CD4-positive, alpha-beta memory T cell (primary cell): ENCODE measurements at regions not wholly inside any gene's neighbourhood (a gene's known extent, or its start where the extent isn't known, plus 50 kb on each side); places are given as distances from the start of the nearest gene placed in this dataset.
"Not testable (repeated sequence)": the region's sequence is repeated elsewhere in the genome, so short reads cannot be mapped to it uniquely, and the experiment has no call there.

Experiments used
- CTCF ChIA-PET: fragments of 350-600 bp; sonication (Branson Sonifier 250); formaldehyde crosslinking; loops from one replicate; lab custom pipeline; 2021; ENCODE audit warnings: inconsistent platforms; ENCODE audit not compliant: partially characterized antibody; lab: Charles Lee
- POLR2A ChIA-PET: fragments of 350-600 bp; sonication (Branson Sonifier 250); formaldehyde crosslinking; loops from one replicate; lab custom pipeline; 2021; ENCODE audit not compliant: partially characterized antibody; lab: Charles Lee
- DNase-seq, 5 donors: peaks; one replicate each; pipeline versions ENCODE4 v3.0.0 to v3.0.0-alpha.2; 2020 to 2022; ENCODE audit warnings: mixed read lengths in 1 of 5
- H3K27ac ChIP-seq: one replicate; pipeline ENCODE4 v1.7.0; 2013; ENCODE audit warnings: low read depth, low read length
- H3K27me3 ChIP-seq: 2 replicates; pipeline ENCODE4 v1.7.0; 2013; ENCODE audit warnings: mild to moderate bottlenecking, low read length, moderate library complexity; ENCODE audit not compliant: insufficient read depth
- H3K36me3 ChIP-seq: 2 replicates; pipeline ENCODE4 v1.7.0; 2013; ENCODE audit warnings: mild to moderate bottlenecking, low read length, moderate library complexity; ENCODE audit not compliant: insufficient read depth
- H3K4me1 ChIP-seq: 2 replicates; pipeline ENCODE4 v1.7.0; 2013; ENCODE audit warnings: mild to moderate bottlenecking, low read length, moderate library complexity; ENCODE audit not compliant: insufficient read depth
- H3K4me3 ChIP-seq, 2 donors: one replicate each; pipeline ENCODE4 v1.7.0; 2013; ENCODE audit warnings: low read length in 2 of 2, mild to moderate bottlenecking in 1 of 2
- H3K9me3 ChIP-seq, 2 donors: one replicate each; pipeline ENCODE4 v1.7.0; 2013; ENCODE audit warnings: low read length in 2 of 2, control low read depth in 1 of 2; ENCODE audit not compliant: control insufficient read depth in 1 of 2
- H3K27ac Mint-ChIP-seq, 7 donors: one replicate each; pipeline ENCODE4 v1.8.0; 2020 to 2021; ENCODE audit warnings: mixed read lengths in 7 of 7, mild to moderate bottlenecking in 6 of 7, inconsistent platforms in 3 of 7, moderate library complexity in 3 of 7
- H3K27me3 Mint-ChIP-seq, 2 donors: one replicate each; pipeline ENCODE4 v1.8.0; 2020 to 2021; ENCODE audit warnings: mixed read lengths in 2 of 2
- H3K36me3 Mint-ChIP-seq, 2 donors: one replicate each; pipeline ENCODE4 v1.8.0; 2020 to 2021; ENCODE audit warnings: mixed read lengths in 2 of 2, inconsistent platforms in 1 of 2, mild to moderate bottlenecking in 1 of 2
- H3K4me1 Mint-ChIP-seq, 4 donors: one replicate each; pipeline ENCODE4 v1.8.0; 2020 to 2021; ENCODE audit warnings: mixed read lengths in 4 of 4, mild to moderate bottlenecking in 1 of 4
- H3K4me3 Mint-ChIP-seq, 8 donors: one replicate each; pipeline ENCODE4 v1.8.0; 2020 to 2021; ENCODE audit warnings: mixed read lengths in 8 of 8, mild to moderate bottlenecking in 7 of 8, moderate library complexity in 6 of 8, inconsistent platforms in 3 of 8
- H3K9me3 Mint-ChIP-seq, 8 donors: one replicate each; pipeline ENCODE4 v1.8.0; 2020 to 2021; ENCODE audit warnings: mixed read lengths in 8 of 8, mild to moderate bottlenecking in 5 of 8, inconsistent platforms in 3 of 8, moderate library complexity in 1 of 8
- intact Hi-C: fragments of 100-400 bp; cut with micrococcal nuclease; formaldehyde crosslinking; loops from one replicate; pipeline ENCODE4 v1.15.1; 2023

- Mint-ChIP-seq H3K9me3 (peaks cover 0 to 28% (median 14%) of the 10 kb centered on the region in 8 donors), H3K36me3 (no peaks in the 10 kb centered on the region), H3K4me1 (no peaks in the 10 kb centered on the region), H3K27ac (no peak overlapping the region), H3K4me3 (no peak overlapping the region), H3K27me3 (no peaks in the 10 kb centered on the region)
- POLR2A ChIA-PET: no interaction called here
- no peaks in the 10 kb centered on the region for H3K27me3 ChIP-seq
- no peak overlapping the region for H3K27ac ChIP-seq
- DNase-seq: no peak
- no peak overlapping the region for H3K4me3 ChIP-seq
- CTCF ChIA-PET: no interaction called here
- no peaks in the 10 kb centered on the region for H3K4me1 ChIP-seq
- no peaks in the 10 kb centered on the region for H3K36me3 ChIP-seq
- intact Hi-C loops: no loop called here
- H3K9me3 ChIP-seq: peaks cover 0 to 3% of the 10 kb centered on the region in 2 donors
Observed at GRCh38 chr3:76532158-76532822, 507.6 kb upstream of the ROBO2 start.

- H3K4me1 ChIP-seq, DNase-seq, intact Hi-C loops, H3K4me3 ChIP-seq, H3K36me3 Mint-ChIP-seq, POLR2A ChIA-PET, CTCF ChIA-PET, H3K9me3 ChIP-seq, H3K4me3 Mint-ChIP-seq, H3K36me3 ChIP-seq, H3K27me3 Mint-ChIP-seq, H3K27ac Mint-ChIP-seq, H3K27ac ChIP-seq, H3K27me3 ChIP-seq, H3K4me1 Mint-ChIP-seq: not testable (repeated sequence)
- H3K9me3 Mint-ChIP-seq: peaks cover 0 to 28% (median 18%) of the 10 kb centered on the region in 8 donors
Observed at GRCh38 chr3:76533710-76534109, 506.2 kb upstream of the ROBO2 start.

- H3K27me3 Mint-ChIP-seq, H3K36me3 ChIP-seq, H3K27ac ChIP-seq, DNase-seq, CTCF ChIA-PET, POLR2A ChIA-PET, H3K4me1 ChIP-seq, H3K36me3 Mint-ChIP-seq, intact Hi-C loops, H3K9me3 ChIP-seq, H3K27me3 ChIP-seq, H3K27ac Mint-ChIP-seq, H3K4me1 Mint-ChIP-seq, H3K4me3 Mint-ChIP-seq, H3K4me3 ChIP-seq: not testable (repeated sequence)
- peaks cover 0 to 26% (median 20%) of the 10 kb centered on the region in 8 donors for H3K9me3 Mint-ChIP-seq
Observed at GRCh38 chr3:76537857-76538256, 502.0 kb upstream of the ROBO2 start.

GRCh38 chr3:76547674-76548073, 492.2 kb upstream of the ROBO2 start:
- H3K27ac ChIP-seq: no peak overlapping the region
- H3K27me3 ChIP-seq: no peaks in the 10 kb centered on the region
- no peaks in the 10 kb centered on the region for H3K36me3 ChIP-seq
- no peaks in the 10 kb centered on the region for H3K4me1 Mint-ChIP-seq
- no peak overlapping the region for H3K4me3 Mint-ChIP-seq
- intact Hi-C loops: no loop called here
- ChIA-PET CTCF (no interaction called here), POLR2A (no interaction called here)
- no peaks in the 10 kb centered on the region for H3K4me1 ChIP-seq
- H3K9me3 Mint-ChIP-seq: peaks cover 2 to 12% (median 4%) of the 10 kb centered on the region in 8 donors
- no peak overlapping the region for H3K27ac Mint-ChIP-seq
- H3K36me3 Mint-ChIP-seq: no peaks in the 10 kb centered on the region
- DNase-seq: no peak
- H3K27me3 Mint-ChIP-seq: no peaks in the 10 kb centered on the region
- no peaks in the 10 kb centered on the region for H3K9me3 ChIP-seq
- no peak overlapping the region for H3K4me3 ChIP-seq

- no peaks in the 10 kb centered on the region for H3K36me3 Mint-ChIP-seq
- no peak overlapping the region for H3K27ac ChIP-seq
- H3K4me3 Mint-ChIP-seq: no peak overlapping the region
- POLR2A ChIA-PET: no interaction called here
- H3K4me1 Mint-ChIP-seq: no peaks in the 10 kb centered on the region
- CTCF ChIA-PET: no interaction called here
- H3K36me3 ChIP-seq: no peaks in the 10 kb centered on the region
- intact Hi-C loops: no loop called here
- no peaks in the 10 kb centered on the region for H3K27me3 Mint-ChIP-seq
- no peak overlapping the region for H3K27ac Mint-ChIP-seq
- no peaks in the 10 kb centered on the region for H3K9me3 ChIP-seq
- no peaks in the 10 kb centered on the region for H3K27me3 ChIP-seq
- H3K4me1 ChIP-seq: no peaks in the 10 kb centered on the region
- DNase-seq: no peak
- H3K9me3 Mint-ChIP-seq: peaks cover 0 to 17% (median 3%) of the 10 kb centered on the region in 8 donors
- H3K4me3 ChIP-seq: no peak overlapping the region
Observed at GRCh38 chr3:76550522-76551201, 489.2 kb upstream of the ROBO2 start.

- H3K27ac ChIP-seq: no peak overlapping the region
- no peak for DNase-seq
- no peaks in the 10 kb centered on the region for H3K4me1 ChIP-seq
- H3K9me3 ChIP-seq: no peaks in the 10 kb centered on the region
- Mint-ChIP-seq H3K4me3 (no peak overlapping the region), H3K9me3 (peaks cover 0 to 17% (median 3%) of the 10 kb centered on the region in 8 donors), H3K36me3 (no peaks in the 10 kb centered on the region), H3K4me1 (no peaks in the 10 kb centered on the region), H3K27ac (no peak overlapping the region), H3K27me3 (no peaks in the 10 kb centered on the region)
- POLR2A ChIA-PET: no interaction called here
- no peaks in the 10 kb centered on the region for H3K36me3 ChIP-seq
- intact Hi-C loops: no loop called here
- no peak overlapping the region for H3K4me3 ChIP-seq
- H3K27me3 ChIP-seq: no peaks in the 10 kb centered on the region
- CTCF ChIA-PET: no interaction called here
Observed at GRCh38 chr3:76551739-76552138, 488.2 kb upstream of the ROBO2 start.

GRCh38 chr3:76552653-76553052, 487.2 kb upstream of the ROBO2 start:
- H3K27ac Mint-ChIP-seq: no peak overlapping the region
- H3K9me3 Mint-ChIP-seq: peaks cover 0 to 17% (median 3%) of the 10 kb centered on the region in 8 donors
- POLR2A ChIA-PET: no interaction called here
- H3K4me1 Mint-ChIP-seq: no peaks in the 10 kb centered on the region
- H3K27me3 Mint-ChIP-seq: no peaks in the 10 kb centered on the region
- no peak overlapping the region for H3K4me3 Mint-ChIP-seq
- H3K36me3 ChIP-seq: no peaks in the 10 kb centered on the region
- CTCF ChIA-PET: no interaction called here
- no peaks in the 10 kb centered on the region for H3K4me1 ChIP-seq
- no peaks in the 10 kb centered on the region for H3K27me3 ChIP-seq
- no peaks in the 10 kb centered on the region for H3K36me3 Mint-ChIP-seq
- no peak for DNase-seq
- no peak overlapping the region for H3K4me3 ChIP-seq
- H3K9me3 ChIP-seq: no peaks in the 10 kb centered on the region
- intact Hi-C loops: no loop called here
- H3K27ac ChIP-seq: no peak overlapping the region
